ENCODE measurements at regions not wholly inside any gene's neighbourhood (a gene's known extent, or its start where the extent isn't known, plus 50 kb on each side); places are given as distances from the start of the nearest gene placed in this dataset.

DNA sequence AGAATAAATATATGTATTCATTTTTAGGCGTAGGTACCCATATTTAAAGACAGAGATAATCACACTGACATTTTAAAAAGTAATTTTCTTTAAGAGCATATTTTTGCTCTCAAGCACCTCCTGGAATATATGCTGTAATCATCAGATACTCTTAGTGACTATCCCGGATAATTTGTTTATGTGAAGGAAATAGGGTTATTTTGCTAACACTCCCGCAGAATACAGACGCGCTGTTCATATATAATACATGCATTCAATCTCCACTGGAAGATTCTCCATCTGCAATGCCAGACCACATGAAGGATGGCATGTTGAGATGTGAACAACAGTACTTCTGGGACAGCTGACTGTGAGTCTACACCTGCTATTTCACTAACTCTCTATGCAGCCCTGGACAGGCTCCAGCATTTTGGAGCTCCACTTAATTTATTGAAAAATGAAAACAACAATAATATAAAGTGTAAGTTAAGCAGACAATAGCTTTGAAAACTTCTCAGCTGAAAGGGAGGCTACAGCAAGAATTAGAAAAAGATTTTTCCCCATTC lies 430.6 kb downstream of the TMX3 start (continued):
- TF ChIP-seq, protein P1, sequence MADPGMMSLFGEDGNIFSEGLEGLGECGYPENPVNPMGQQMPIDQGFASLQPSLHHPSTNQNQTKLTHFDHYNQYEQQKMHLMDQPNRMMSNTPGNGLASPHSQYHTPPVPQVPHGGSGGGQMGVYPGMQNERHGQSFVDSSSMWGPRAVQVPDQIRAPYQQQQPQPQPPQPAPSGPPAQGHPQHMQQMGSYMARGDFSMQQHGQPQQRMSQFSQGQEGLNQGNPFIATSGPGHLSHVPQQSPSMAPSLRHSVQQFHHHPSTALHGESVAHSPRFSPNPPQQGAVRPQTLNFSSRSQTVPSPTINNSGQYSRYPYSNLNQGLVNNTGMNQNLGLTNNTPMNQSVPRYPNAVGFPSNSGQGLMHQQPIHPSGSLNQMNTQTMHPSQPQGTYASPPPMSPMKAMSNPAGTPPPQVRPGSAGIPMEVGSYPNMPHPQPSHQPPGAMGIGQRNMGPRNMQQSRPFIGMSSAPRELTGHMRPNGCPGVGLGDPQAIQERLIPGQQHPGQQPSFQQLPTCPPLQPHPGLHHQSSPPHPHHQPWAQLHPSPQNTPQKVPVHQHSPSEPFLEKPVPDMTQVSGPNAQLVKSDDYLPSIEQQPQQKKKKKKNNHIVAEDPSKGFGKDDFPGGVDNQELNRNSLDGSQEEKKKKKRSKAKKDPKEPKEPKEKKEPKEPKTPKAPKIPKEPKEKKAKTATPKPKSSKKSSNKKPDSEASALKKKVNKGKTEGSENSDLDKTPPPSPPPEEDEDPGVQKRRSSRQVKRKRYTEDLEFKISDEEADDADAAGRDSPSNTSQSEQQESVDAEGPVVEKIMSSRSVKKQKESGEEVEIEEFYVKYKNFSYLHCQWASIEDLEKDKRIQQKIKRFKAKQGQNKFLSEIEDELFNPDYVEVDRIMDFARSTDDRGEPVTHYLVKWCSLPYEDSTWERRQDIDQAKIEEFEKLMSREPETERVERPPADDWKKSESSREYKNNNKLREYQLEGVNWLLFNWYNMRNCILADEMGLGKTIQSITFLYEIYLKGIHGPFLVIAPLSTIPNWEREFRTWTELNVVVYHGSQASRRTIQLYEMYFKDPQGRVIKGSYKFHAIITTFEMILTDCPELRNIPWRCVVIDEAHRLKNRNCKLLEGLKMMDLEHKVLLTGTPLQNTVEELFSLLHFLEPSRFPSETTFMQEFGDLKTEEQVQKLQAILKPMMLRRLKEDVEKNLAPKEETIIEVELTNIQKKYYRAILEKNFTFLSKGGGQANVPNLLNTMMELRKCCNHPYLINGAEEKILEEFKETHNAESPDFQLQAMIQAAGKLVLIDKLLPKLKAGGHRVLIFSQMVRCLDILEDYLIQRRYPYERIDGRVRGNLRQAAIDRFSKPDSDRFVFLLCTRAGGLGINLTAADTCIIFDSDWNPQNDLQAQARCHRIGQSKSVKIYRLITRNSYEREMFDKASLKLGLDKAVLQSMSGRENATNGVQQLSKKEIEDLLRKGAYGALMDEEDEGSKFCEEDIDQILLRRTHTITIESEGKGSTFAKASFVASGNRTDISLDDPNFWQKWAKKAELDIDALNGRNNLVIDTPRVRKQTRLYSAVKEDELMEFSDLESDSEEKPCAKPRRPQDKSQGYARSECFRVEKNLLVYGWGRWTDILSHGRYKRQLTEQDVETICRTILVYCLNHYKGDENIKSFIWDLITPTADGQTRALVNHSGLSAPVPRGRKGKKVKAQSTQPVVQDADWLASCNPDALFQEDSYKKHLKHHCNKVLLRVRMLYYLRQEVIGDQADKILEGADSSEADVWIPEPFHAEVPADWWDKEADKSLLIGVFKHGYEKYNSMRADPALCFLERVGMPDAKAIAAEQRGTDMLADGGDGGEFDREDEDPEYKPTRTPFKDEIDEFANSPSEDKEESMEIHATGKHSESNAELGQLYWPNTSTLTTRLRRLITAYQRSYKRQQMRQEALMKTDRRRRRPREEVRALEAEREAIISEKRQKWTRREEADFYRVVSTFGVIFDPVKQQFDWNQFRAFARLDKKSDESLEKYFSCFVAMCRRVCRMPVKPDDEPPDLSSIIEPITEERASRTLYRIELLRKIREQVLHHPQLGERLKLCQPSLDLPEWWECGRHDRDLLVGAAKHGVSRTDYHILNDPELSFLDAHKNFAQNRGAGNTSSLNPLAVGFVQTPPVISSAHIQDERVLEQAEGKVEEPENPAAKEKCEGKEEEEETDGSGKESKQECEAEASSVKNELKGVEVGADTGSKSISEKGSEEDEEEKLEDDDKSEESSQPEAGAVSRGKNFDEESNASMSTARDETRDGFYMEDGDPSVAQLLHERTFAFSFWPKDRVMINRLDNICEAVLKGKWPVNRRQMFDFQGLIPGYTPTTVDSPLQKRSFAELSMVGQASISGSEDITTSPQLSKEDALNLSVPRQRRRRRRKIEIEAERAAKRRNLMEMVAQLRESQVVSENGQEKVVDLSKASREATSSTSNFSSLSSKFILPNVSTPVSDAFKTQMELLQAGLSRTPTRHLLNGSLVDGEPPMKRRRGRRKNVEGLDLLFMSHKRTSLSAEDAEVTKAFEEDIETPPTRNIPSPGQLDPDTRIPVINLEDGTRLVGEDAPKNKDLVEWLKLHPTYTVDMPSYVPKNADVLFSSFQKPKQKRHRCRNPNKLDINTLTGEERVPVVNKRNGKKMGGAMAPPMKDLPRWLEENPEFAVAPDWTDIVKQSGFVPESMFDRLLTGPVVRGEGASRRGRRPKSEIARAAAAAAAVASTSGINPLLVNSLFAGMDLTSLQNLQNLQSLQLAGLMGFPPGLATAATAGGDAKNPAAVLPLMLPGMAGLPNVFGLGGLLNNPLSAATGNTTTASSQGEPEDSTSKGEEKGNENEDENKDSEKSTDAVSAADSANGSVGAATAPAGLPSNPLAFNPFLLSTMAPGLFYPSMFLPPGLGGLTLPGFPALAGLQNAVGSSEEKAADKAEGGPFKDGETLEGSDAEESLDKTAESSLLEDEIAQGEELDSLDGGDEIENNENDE (IDR thresholded peaks at IDR 0.05; ENCODE audit: insufficient replicate concordance, low read length) = no peak
- no peak for TF ChIP-seq POU5F1 (IDR thresholded peaks at IDR 0.05; ENCODE audit: low read depth, low read length)
- TF ChIP-seq POLR2A (IDR thresholded peaks at IDR 0.05; ENCODE audit: control extremely low read depth in 1 of 2, low read depth in 2 of 2, low read length in 2 of 2) = no peak
- TF ChIP-seq ZNF274 (IDR thresholded peaks at IDR 0.05; ENCODE audit: borderline replicate concordance, extremely low read depth, low read length) = no peak
- TF ChIP-seq SP4 (IDR thresholded peaks at IDR 0.05; ENCODE audit: low read length) = no peak
- TF ChIP-seq TCF12 (IDR thresholded peaks at IDR 0.05; ENCODE audit: low read depth, low read length) = no peak
- no peak for TF ChIP-seq USF2 (IDR thresholded peaks at IDR 0.05; ENCODE audit: low read length)
- no peak for TF ChIP-seq HDAC6 (IDR thresholded peaks at IDR 0.05; ENCODE audit: low read depth, low read length)
- TF ChIP-seq PHF8 (conservative IDR thresholded peaks at IDR 0.05; ENCODE audit: low read depth, low read length) = no peak
- no peak for TF ChIP-seq EGR1 (IDR thresholded peaks at IDR 0.05; ENCODE audit: borderline replicate concordance, low read depth, low read length)
- TF ChIP-seq CEBPB (IDR thresholded peaks at IDR 0.05; ENCODE audit: low read depth, low read length) = no peak
- TF ChIP-seq TAF7 (optimal IDR thresholded peaks at IDR 0.05; ENCODE audit: borderline replicate concordance, low read depth, low read length) = no peak
